Mesothelial cell of epicardium (in vitro differentiated cells): ENCODE measurements at regions not wholly inside any gene's neighbourhood (a gene's known extent, or its start where the extent isn't known, plus 50 kb on each side); places are given as distances from the start of the nearest gene placed in this dataset.
A peak's percentile ranks its signal among the peaks of the same experiment; 100 is the strongest.

Source experiments
- DNase-seq, 2 experiments: peaks; one replicate each; pipeline ENCODE4 v3.0.0; 2021; ENCODE audit warnings: low spot score in 2 of 2; ENCODE audit not compliant: unreplicated experiment in 2 of 2
- H3K27ac Mint-ChIP-seq: 2 replicates; pipeline ENCODE4 v1.8.0; 2021; ENCODE audit warnings: mixed read lengths
- H3K27me3 Mint-ChIP-seq: 2 replicates; pipeline ENCODE4 v1.8.0; 2021; ENCODE audit warnings: low read depth, mixed read lengths
- H3K36me3 Mint-ChIP-seq: 2 replicates; pipeline ENCODE4 v1.8.0; 2021; ENCODE audit warnings: mixed read lengths
- H3K4me1 Mint-ChIP-seq: 2 replicates; pipeline ENCODE4 v1.8.0; 2021; ENCODE audit warnings: mixed read lengths
- H3K4me3 Mint-ChIP-seq: 2 replicates; pipeline ENCODE4 v1.8.0; 2021; ENCODE audit warnings: mild to moderate bottlenecking, moderate library complexity, mixed read lengths
- H3K9me3 Mint-ChIP-seq: 2 replicates; pipeline ENCODE4 v1.8.0; 2021; ENCODE audit warnings: mixed read lengths
- TF ChIP-seq, protein P1 (sequence below): fragments of 200-600 bp; sonication (generic); IDR thresholded peaks from one replicate; pipeline ENCODE4 v1.5.0; 2021; ENCODE audit warnings: antibody characterized with exemption; ENCODE audit not compliant: unreplicated experiment

DNA sequence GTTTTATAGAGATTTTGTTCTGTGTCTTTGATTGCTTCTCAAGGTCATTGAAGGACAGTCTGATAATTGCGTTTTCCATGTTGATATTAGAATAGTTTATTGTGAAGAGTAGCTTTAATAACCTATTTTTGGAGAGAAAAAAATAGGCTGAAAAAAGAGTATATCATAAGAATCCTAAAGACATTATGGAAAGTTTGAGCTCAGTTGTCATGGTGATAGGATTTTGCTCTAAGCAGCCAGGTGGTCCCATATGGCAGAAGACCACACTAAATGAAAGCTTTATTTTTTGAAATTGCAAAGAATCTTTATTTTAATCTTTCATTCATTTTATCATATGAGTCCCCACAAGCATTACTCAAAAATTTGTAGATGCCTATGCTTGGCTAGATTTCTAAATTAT is 358.9 kb upstream of the NAV3 start:
- H3K4me3 Mint-ChIP-seq, result no peak overlapping the region
- no peaks in the 10 kb centered on the region for H3K36me3 Mint-ChIP-seq
- no peak for DNase-seq

DNA sequence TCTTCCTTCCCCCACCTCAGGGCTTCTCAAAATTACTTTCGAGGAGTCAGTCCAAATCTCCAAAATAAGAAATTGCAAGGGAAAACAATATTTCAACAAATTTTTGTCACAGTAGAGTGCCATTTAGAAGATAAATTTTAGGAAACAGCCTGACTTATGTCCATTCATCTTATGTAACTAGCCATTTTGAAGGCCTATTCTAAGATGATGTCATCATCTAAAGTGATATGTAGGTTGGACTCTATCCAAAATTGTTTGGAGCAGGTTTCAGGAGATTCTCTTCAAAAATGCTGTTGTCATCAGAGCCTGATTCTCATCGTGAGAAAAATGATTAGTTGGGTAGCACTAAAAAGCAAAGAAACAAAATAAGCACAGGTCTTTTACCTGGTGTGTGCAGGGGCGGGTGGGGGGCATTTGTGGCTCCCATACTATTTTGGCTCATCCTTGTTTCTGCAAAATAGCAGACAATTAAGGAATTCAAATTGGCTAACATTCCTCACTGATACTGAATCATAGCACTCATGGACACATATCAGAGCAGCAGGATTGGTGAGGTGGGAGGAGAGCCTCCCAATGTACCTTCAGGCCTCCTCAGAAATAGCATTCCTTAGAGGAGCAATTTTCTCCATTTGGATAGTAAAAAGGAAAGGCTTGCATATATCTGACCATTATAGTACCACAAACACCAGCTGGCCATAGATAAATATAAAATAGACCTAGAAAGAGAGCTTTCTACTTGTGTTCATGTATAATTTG is 360.9 kb upstream of the NAV3 start:
- TF ChIP-seq, protein P1, sequence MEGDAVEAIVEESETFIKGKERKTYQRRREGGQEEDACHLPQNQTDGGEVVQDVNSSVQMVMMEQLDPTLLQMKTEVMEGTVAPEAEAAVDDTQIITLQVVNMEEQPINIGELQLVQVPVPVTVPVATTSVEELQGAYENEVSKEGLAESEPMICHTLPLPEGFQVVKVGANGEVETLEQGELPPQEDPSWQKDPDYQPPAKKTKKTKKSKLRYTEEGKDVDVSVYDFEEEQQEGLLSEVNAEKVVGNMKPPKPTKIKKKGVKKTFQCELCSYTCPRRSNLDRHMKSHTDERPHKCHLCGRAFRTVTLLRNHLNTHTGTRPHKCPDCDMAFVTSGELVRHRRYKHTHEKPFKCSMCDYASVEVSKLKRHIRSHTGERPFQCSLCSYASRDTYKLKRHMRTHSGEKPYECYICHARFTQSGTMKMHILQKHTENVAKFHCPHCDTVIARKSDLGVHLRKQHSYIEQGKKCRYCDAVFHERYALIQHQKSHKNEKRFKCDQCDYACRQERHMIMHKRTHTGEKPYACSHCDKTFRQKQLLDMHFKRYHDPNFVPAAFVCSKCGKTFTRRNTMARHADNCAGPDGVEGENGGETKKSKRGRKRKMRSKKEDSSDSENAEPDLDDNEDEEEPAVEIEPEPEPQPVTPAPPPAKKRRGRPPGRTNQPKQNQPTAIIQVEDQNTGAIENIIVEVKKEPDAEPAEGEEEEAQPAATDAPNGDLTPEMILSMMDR, result no peak
- H3K4me1 Mint-ChIP-seq, result peaks cover 11% of the 10 kb centered on the region
- no peak for DNase-seq
- H3K27ac Mint-ChIP-seq, result peak overlapping the region; percentile 7
- no peaks in the 10 kb centered on the region for H3K36me3 Mint-ChIP-seq
- no peak overlapping the region for H3K4me3 Mint-ChIP-seq
- no peaks in the 10 kb centered on the region for H3K27me3 Mint-ChIP-seq
- H3K9me3 Mint-ChIP-seq, result no peaks in the 10 kb centered on the region

More for the DNA sequence above, 358.9 kb upstream of the NAV3 start:
- TF ChIP-seq, protein P1, result no peak
- Mint-ChIP-seq H3K9me3 (no peaks in the 10 kb centered on the region), H3K27ac (no peak overlapping the region), H3K4me1 (peaks cover 11% of the 10 kb centered on the region), H3K27me3 (no peaks in the 10 kb centered on the region)

DNA sequence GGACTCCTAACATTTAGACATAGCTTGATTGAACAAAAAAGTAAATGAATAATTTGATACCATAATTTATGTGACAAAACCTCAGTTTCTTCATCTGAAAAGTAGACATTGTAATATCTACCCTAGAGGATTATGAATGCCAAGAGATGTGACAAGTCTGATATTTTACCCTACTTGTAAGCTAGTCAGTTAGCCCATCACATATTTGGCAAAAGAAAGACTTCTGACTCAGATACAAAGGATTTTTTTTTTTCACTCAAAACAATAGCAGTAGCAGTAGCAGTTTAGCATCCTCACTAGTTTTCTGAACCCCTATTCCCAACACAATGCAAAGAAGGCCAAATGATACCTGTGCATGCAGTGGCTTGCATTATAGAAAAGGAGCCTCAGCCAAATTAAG is 377.3 kb upstream of the E2F7 start:
- TF ChIP-seq, protein P1, result no peak
- peaks cover 14% of the 10 kb centered on the region for H3K27me3 Mint-ChIP-seq
- peaks cover 6% of the 10 kb centered on the region for H3K4me1 Mint-ChIP-seq
- H3K27ac Mint-ChIP-seq, result no peak overlapping the region
- H3K4me3 Mint-ChIP-seq, result no peak overlapping the region
- peaks cover 5% of the 10 kb centered on the region for H3K9me3 Mint-ChIP-seq
- DNase-seq, result no peak
- no peaks in the 10 kb centered on the region for H3K36me3 Mint-ChIP-seq

DNA sequence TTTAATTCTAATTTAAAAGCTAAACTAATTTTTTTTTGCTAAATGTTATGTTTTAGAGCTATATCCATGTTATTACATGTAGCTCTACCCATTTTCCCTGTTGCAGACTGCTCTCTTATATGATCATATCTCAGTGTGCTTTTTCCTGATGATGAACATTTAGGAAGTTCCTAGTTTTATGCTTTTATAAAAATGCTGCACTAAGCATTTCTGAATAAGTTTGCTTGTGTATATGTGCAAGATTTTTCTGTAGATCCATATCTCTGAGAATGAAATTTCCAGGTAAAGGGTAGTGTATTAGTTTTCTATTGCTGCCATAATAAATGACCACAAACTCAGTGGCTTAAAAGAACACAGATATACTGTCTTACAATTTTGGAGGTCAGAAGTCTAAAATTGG is 374.4 kb upstream of the E2F7 start:
- no peak for DNase-seq
- peaks cover 13% of the 10 kb centered on the region for H3K27me3 Mint-ChIP-seq
- no peak overlapping the region for H3K4me3 Mint-ChIP-seq

DNA sequence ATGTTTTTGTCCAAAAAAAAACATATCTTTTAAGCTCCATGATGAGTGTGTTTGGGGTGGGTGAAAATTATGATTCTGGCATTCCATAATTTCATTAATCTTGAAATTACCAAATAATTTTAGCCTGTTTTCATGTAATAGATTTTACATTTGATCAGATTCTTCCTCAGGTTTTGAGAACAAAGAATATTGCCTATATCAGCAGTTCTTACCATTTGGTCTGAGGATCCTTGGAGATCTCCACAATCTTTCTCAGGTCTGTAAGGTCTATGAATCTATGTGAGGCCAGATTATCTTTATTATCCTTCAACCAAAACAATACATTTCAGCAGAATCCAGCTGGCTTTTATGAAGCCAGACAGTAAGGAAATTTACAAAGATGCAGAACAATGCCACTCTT is 373.3 kb upstream of the E2F7 start:
- peaks cover 17% of the 10 kb centered on the region for H3K4me1 Mint-ChIP-seq
- no peaks in the 10 kb centered on the region for H3K36me3 Mint-ChIP-seq
- no peak overlapping the region for H3K27ac Mint-ChIP-seq
- no peak for DNase-seq
- H3K9me3 Mint-ChIP-seq, result no peaks in the 10 kb centered on the region
- no peak overlapping the region for H3K4me3 Mint-ChIP-seq
- TF ChIP-seq, protein P1, result no peak
- H3K27me3 Mint-ChIP-seq, result peaks cover 10% of the 10 kb centered on the region

More for the DNA sequence above, 374.4 kb upstream of the E2F7 start:
- H3K36me3 Mint-ChIP-seq, result no peaks in the 10 kb centered on the region
- peaks cover 11% of the 10 kb centered on the region for H3K4me1 Mint-ChIP-seq
- no peaks in the 10 kb centered on the region for H3K9me3 Mint-ChIP-seq
- TF ChIP-seq, protein P1, result no peak
- no peak overlapping the region for H3K27ac Mint-ChIP-seq
